Skeletal muscle satellite cell (primary cell): ENCODE measurements at regions not wholly inside any gene's neighbourhood (a gene's known extent, or its start where the extent isn't known, plus 50 kb on each side); places are given as distances from the start of the nearest gene placed in this dataset.
"Not testable (repeated sequence)": the region's sequence is repeated elsewhere in the genome, so short reads cannot be mapped to it uniquely, and the experiment has no call there.

Source experiments
- H3K27me3 ChIP-seq: 2 replicates; pipeline ENCODE4 v1.7.0; 2013; ENCODE audit warnings: low read length; ENCODE audit not compliant: control insufficient read depth, insufficient read depth
- H3K36me3 ChIP-seq: 2 replicates; pipeline ENCODE4 v1.7.0; 2013; ENCODE audit warnings: mild to moderate bottlenecking, control low read depth, low read length; ENCODE audit not compliant: insufficient read depth
- H3K4me1 ChIP-seq: 2 replicates; pipeline ENCODE4 v1.7.0; 2013; ENCODE audit warnings: low read length; ENCODE audit not compliant: control insufficient read depth, insufficient read depth
- H3K4me2 ChIP-seq: 2 replicates; pipeline ENCODE4 v1.7.0; 2013; ENCODE audit warnings: mild to moderate bottlenecking, low read length
- H3K4me3 ChIP-seq: 2 replicates; pipeline ENCODE4 v1.7.0; 2013; ENCODE audit warnings: low read length
- H3K9ac ChIP-seq: 2 replicates; pipeline ENCODE4 v1.7.0; 2013; ENCODE audit warnings: mild to moderate bottlenecking, low read depth, low read length, moderate library complexity
- H3K9me3 ChIP-seq: replicated peaks from 2 replicates; pipeline ENCODE4 v1.7.0; 2013; ENCODE audit warnings: mild to moderate bottlenecking, control low read depth, low read length

GRCh38 chr2:186979439-186980116 is 130.6 kb upstream of the ZSWIM2 start:
- Histone ChIP-seq H3K9me3 (no peaks in the 10 kb centered on the region), H3K36me3 (no peaks in the 10 kb centered on the region), H3K4me3 (no peak overlapping the region), H3K4me2 (no peak overlapping the region), H3K9ac (no peak overlapping the region), H3K27me3 (no peaks in the 10 kb centered on the region), H3K4me1 (no peaks in the 10 kb centered on the region)

GRCh38 chr2:186977433-186978045 is 128.6 kb upstream of the ZSWIM2 start:
- no peak overlapping the region for H3K4me2 ChIP-seq
- H3K4me3 ChIP-seq = no peak overlapping the region
- no peaks in the 10 kb centered on the region for H3K4me1 ChIP-seq
- no peaks in the 10 kb centered on the region for H3K9me3 ChIP-seq
- H3K36me3 ChIP-seq = no peaks in the 10 kb centered on the region
- no peak overlapping the region for H3K9ac ChIP-seq
- H3K27me3 ChIP-seq = no peaks in the 10 kb centered on the region

- H3K27me3 ChIP-seq = no peaks in the 10 kb centered on the region
- no peak overlapping the region for H3K4me2 ChIP-seq
- H3K4me1 ChIP-seq = no peaks in the 10 kb centered on the region
- no peak overlapping the region for H3K4me3 ChIP-seq
- H3K9me3 ChIP-seq = no peaks in the 10 kb centered on the region
- H3K9ac ChIP-seq = no peak overlapping the region
- no peaks in the 10 kb centered on the region for H3K36me3 ChIP-seq
These were observed 127.4 kb upstream of the ZSWIM2 start for GRCh38 chr2:186976329-186976728.

DNA sequence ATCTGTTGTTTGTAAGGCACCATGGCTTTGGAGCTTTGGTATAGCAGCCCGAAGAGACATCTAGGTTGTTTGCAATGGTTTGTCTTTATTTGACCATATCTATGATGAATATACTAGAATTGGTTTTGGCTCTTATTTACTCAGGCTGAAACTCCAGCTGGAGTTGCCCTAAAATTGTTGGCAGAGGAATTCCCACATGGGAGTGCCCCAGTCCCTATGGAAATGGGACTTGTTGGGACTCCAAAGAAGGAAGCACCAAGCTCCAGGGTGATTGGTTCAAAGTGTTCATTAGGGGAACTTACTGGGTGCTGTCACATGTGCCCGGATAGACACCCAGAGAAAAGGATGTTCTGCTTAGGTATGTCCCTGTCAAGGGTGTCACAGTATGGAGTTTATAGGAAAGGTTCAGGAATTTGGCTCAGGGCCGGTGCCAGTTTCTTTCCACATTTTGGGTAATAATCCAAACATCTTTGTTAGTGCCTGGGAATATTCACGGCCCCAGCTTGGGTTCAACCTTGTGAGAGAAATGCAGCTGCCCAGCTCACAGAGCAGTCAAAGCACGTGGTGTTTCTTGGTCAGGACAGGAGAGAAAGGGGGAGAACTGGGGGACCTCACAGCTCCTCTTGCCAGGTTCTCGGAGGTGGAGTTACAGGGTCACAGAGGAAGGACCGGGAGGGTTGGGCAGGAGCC is 123.5 kb upstream of the ZSWIM2 start:
- Histone ChIP-seq H3K27me3 (no peaks in the 10 kb centered on the region), H3K9ac (no peak overlapping the region), H3K4me3 (no peak overlapping the region), H3K4me2 (no peak overlapping the region), H3K4me1 (no peaks in the 10 kb centered on the region), H3K9me3 (no peaks in the 10 kb centered on the region), H3K36me3 (no peaks in the 10 kb centered on the region)

DNA sequence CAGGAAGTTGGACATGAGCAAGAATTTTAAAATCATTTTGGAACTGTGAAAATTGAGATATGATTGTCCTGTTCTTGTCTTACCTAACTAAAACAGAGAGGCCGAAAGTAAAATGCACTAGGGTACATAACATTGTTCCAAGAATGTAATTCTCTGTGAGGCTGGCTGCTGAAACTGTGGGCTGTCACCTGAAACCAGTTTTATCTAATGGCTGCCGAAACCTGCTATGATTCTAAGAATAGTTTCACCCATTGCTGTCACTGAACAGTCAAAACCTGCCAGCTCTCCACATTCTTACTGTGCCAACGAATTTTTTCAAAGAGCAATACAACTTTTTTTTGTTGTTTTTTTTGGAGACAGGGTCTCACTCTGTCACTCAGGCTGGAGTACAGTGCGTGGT is 119.3 kb upstream of the ZSWIM2 start:
- Histone ChIP-seq H3K4me2 (no peak overlapping the region), H3K9me3 (no peaks in the 10 kb centered on the region), H3K4me3 (no peak overlapping the region), H3K36me3 (no peaks in the 10 kb centered on the region), H3K27me3 (no peaks in the 10 kb centered on the region), H3K4me1 (no peaks in the 10 kb centered on the region), H3K9ac (no peak overlapping the region)

- Histone ChIP-seq H3K4me3 (no peak overlapping the region), H3K4me2 (no peak overlapping the region), H3K27me3 (no peaks in the 10 kb centered on the region), H3K4me1 (no peaks in the 10 kb centered on the region), H3K9me3 (no peaks in the 10 kb centered on the region), H3K36me3 (no peaks in the 10 kb centered on the region), H3K9ac (no peak overlapping the region)
These were observed 117.0 kb upstream of the ZSWIM2 start for GRCh38 chr2:186966015-186966414.

DNA sequence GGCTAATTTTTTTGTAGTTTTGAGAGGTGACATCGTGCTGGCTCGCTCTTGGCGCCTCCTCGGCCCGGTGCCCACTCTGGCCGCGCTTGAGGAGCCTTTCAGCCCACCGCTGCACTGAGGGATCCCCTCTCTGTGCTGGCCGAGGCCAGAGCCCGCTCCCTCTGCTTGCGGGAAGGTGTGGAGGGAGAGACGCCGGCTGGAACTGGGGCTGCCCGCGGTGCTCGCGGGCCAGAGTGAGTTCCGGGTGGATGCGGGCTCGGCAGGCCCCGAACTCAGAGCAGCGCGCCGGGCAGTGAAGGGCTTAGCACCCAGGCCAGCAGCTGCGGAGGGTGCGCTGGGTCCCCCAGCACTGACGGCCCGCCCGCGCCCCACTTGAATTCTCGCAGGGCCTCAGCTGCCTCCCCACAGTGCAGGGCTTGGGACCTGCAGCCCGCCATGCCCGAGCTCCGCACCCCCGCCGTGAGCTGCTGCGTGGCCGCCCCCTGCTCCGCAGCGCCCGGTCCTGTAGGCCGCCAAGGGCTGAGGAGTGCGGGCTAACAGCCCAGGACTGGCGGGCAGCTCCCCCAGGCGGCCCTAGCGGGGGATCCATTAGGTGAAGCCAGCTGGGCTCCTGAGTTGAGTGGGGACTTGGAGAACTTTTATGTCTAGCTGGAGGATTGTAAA is 113.2 kb upstream of the ZSWIM2 start:
- Histone ChIP-seq H3K4me1 (peaks cover 2% of the 10 kb centered on the region), H3K4me3 (no peak overlapping the region), H3K36me3 (no peaks in the 10 kb centered on the region), H3K9ac (no peak overlapping the region), H3K9me3 (no peaks in the 10 kb centered on the region), H3K27me3 (no peaks in the 10 kb centered on the region), H3K4me2 (no peak overlapping the region)

- H3K4me3 ChIP-seq = not testable (repeated sequence)
These were observed 111.3 kb upstream of the ZSWIM2 start for GRCh38 chr2:186960241-186960640.

DNA sequence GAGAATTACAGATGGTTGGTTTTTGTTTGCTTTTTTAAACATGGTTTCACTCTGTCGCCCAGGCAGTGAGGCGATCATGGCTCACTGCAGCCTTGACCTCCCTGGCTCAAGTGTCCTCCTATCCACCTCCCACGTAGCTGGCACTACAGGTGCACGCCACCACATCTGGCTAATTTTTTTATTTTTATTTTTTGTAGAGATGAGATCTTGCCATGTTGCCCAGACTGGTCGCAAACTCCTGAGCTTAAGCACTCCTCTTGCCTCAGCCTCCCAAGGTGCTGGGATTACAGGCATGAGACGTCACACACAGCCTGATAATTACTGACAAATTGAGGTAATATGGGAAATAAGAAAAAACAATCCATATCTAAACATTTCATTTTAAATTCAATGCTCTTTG is 110.5 kb upstream of the ZSWIM2 start:
- Histone ChIP-seq H3K4me2 (no peak overlapping the region), H3K9me3 (no peaks in the 10 kb centered on the region), H3K36me3 (no peaks in the 10 kb centered on the region), H3K9ac (no peak overlapping the region), H3K4me3 (no peak overlapping the region), H3K27me3 (no peaks in the 10 kb centered on the region), H3K4me1 (peaks cover 3% of the 10 kb centered on the region)

More at GRCh38 chr2:186960241-186960640, 111.3 kb upstream of the ZSWIM2 start:
- H3K36me3 ChIP-seq, H3K4me1 ChIP-seq, H3K9ac ChIP-seq, H3K4me2 ChIP-seq, H3K27me3 ChIP-seq, H3K9me3 ChIP-seq: not testable (repeated sequence)

- Histone ChIP-seq H3K4me3 (no peak overlapping the region), H3K36me3 (no peaks in the 10 kb centered on the region), H3K9me3 (no peaks in the 10 kb centered on the region), H3K9ac (no peak overlapping the region), H3K27me3 (no peaks in the 10 kb centered on the region), H3K4me1 (no peaks in the 10 kb centered on the region), H3K4me2 (no peak overlapping the region)
These were observed 101.7 kb upstream of the ZSWIM2 start for GRCh38 chr2:186950694-186951093.

DNA sequence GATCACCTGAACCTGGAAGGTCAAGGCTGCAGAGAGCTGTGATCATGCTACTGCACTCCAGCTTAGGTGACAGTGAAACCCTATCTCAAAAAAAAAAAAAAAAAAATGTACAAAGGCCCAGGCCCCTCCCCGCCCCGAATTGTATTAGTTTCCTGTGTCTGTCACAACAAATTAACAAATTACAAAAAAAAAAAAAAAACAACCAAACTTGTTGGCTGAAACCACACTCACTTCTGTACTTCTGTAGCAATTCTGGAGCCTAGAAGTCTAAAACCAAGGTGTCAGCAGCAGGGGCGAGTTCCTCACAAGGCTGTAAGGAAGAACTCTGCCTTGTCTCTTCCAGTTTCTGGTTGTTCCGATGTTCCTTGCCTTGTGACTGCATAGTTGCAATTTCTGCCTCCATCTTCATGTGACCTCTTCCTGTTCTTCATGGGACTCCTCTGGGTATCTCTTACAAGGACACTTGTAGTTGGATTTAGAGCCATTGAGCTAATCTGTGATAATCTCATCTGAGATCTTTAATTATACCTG is 100.8 kb upstream of the ZSWIM2 start:
- no peaks in the 10 kb centered on the region for H3K4me1 ChIP-seq
- H3K4me2 ChIP-seq = no peak overlapping the region
- no peaks in the 10 kb centered on the region for H3K27me3 ChIP-seq
- H3K9ac ChIP-seq = no peak overlapping the region
- H3K9me3 ChIP-seq = no peaks in the 10 kb centered on the region
- H3K4me3 ChIP-seq = no peak overlapping the region
- H3K36me3 ChIP-seq = no peaks in the 10 kb centered on the region
